Uterus (tissue), 3 donors: ENCODE measurements at regions not wholly inside any gene's neighbourhood (a gene's known extent, or its start where the extent isn't known, plus 50 kb on each side); places are given as distances from the start of the nearest gene placed in this dataset.

Experiments used
- DNase-seq, 2 donors: peaks; one replicate each; pipeline ENCODE4 v3.0.0-alpha.2; 2019 to 2020
- H3K27ac ChIP-seq, 2 donors: fragments of 200-600 bp; sonication (generic); 1 replicate in 1 of 2; 2 replicates in 1 of 2; pipeline ENCODE4 v1.5.1; 2016 to 2018
- H3K27me3 ChIP-seq, 2 donors: fragments of 200-600 bp; sonication (generic); one replicate each; pipeline ENCODE4 v1.5.1; 2018 to 2019; ENCODE audit warnings: control low read depth in 1 of 2
- H3K36me3 ChIP-seq, 2 donors: fragments of 200-600 bp; sonication (generic); one replicate each; pipeline ENCODE4 v1.5.1; 2019; ENCODE audit warnings: control low read depth in 1 of 2
- H3K4me1 ChIP-seq, 2 donors: fragments of 200-600 bp; sonication (generic); one replicate each; pipeline ENCODE4 v1.5.1; 2018 to 2019; ENCODE audit warnings: control low read depth in 1 of 2
- H3K4me3 ChIP-seq, 2 donors: fragments of 200-600 bp; sonication (generic); 1 replicate in 1 of 2; 2 replicates in 1 of 2; pipeline ENCODE4 v1.5.1; 2018 to 2019; ENCODE audit warnings: mild to moderate bottlenecking in 1 of 2
- H3K9me3 ChIP-seq, 2 donors: fragments of 200-600 bp; sonication (generic); one replicate each; pipeline ENCODE4 v1.5.1; 2019; ENCODE audit warnings: control low read depth in 1 of 2
- POLR2A ChIP-seq, 2 donors: fragments of 450-650 bp; IDR thresholded peaks; one replicate each; pipeline ENCODE4 v1.6.1; 2016; ENCODE audit warnings: antibody characterized with exemption in 2 of 2, mild to moderate bottlenecking in 1 of 2, moderate library complexity in 1 of 2
- intact Hi-C: fragments of 100-400 bp; cut with DNase I; formaldehyde crosslinking; loops from one replicate; pipeline ENCODE4 v1.15.1; 2023; ENCODE audit warnings: low total_unique reads
- TF ChIP-seq, protein P1 (sequence below), 4 experiments: fragments of 200-600 bp in 2 of 4; fragments of 450-650 bp in 2 of 4; sonication (generic) in 2 of 4; IDR thresholded peaks; one replicate each; pipeline ENCODE4 v1.5.1; 2016 to 2019; ENCODE audit warnings: antibody characterized with exemption in 4 of 4, mild to moderate bottlenecking in 2 of 4, moderate library complexity in 1 of 4
- donor health status: DM: yes; HTN: yes; CAD: no.

GRCh38 chr2:5391362-5391761 is 300.8 kb upstream of the SOX11 start:
- Histone ChIP-seq H3K27me3 (no peaks in the 10 kb centered on the region), H3K27ac (no peak overlapping the region), H3K4me3 (no peak overlapping the region), H3K36me3 (no peaks in the 10 kb centered on the region), H3K4me1 (no peaks in the 10 kb centered on the region), H3K9me3 (no peaks in the 10 kb centered on the region)
- DNase-seq: no peak
- intact Hi-C loops: no loop called here
- no peak for TF ChIP-seq POLR2A (IDR thresholded peaks at IDR 0.05)
- TF ChIP-seq, protein P1, sequence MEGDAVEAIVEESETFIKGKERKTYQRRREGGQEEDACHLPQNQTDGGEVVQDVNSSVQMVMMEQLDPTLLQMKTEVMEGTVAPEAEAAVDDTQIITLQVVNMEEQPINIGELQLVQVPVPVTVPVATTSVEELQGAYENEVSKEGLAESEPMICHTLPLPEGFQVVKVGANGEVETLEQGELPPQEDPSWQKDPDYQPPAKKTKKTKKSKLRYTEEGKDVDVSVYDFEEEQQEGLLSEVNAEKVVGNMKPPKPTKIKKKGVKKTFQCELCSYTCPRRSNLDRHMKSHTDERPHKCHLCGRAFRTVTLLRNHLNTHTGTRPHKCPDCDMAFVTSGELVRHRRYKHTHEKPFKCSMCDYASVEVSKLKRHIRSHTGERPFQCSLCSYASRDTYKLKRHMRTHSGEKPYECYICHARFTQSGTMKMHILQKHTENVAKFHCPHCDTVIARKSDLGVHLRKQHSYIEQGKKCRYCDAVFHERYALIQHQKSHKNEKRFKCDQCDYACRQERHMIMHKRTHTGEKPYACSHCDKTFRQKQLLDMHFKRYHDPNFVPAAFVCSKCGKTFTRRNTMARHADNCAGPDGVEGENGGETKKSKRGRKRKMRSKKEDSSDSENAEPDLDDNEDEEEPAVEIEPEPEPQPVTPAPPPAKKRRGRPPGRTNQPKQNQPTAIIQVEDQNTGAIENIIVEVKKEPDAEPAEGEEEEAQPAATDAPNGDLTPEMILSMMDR (IDR thresholded peaks at IDR 0.05): no peak

DNA sequence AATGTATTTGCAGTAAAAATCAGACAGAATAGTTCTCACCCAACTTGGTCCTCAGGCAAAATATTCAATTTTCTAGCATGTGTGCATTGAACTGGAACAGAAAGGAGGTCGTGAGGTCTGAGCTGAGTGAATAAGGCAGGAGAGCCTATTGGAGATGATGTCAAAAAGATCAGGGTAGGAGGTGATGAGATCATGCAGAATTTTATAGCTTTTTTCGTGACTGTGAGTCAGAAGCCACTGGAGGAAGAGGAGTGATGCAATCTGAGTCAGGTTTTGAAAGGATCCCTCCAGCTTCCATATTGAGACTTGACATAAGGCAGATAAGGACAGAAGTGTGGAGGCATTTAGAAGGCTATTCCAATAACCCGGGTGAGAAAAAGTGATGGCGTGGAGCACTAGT is 299.5 kb upstream of the SOX11 start:
- no peak overlapping the region for H3K27ac ChIP-seq
- no peak for DNase-seq
- intact Hi-C loops: no loop called here
- no peak overlapping the region for H3K4me3 ChIP-seq
- no peaks in the 10 kb centered on the region for H3K27me3 ChIP-seq
- no peak for TF ChIP-seq POLR2A (IDR thresholded peaks at IDR 0.05)
- TF ChIP-seq, protein P1 (IDR thresholded peaks at IDR 0.05): no peak
- no peaks in the 10 kb centered on the region for H3K4me1 ChIP-seq
- no peaks in the 10 kb centered on the region for H3K36me3 ChIP-seq
- H3K9me3 ChIP-seq: no peaks in the 10 kb centered on the region

- no peaks in the 10 kb centered on the region for H3K36me3 ChIP-seq
- H3K9me3 ChIP-seq: no peaks in the 10 kb centered on the region
- TF ChIP-seq, protein P1 (IDR thresholded peaks at IDR 0.05): no peak
- TF ChIP-seq POLR2A (IDR thresholded peaks at IDR 0.05): no peak
- H3K4me3 ChIP-seq: no peak overlapping the region
- DNase-seq: no peak
- H3K27me3 ChIP-seq: no peaks in the 10 kb centered on the region
- intact Hi-C loops: no loop called here
- no peak overlapping the region for H3K27ac ChIP-seq
- no peaks in the 10 kb centered on the region for H3K4me1 ChIP-seq
These were observed 298.7 kb upstream of the SOX11 start for GRCh38 chr2:5393474-5393873.

GRCh38 chr2:5394223-5394622 is 298.0 kb upstream of the SOX11 start:
- Histone ChIP-seq H3K9me3 (no peaks in the 10 kb centered on the region), H3K36me3 (no peaks in the 10 kb centered on the region), H3K27me3 (no peaks in the 10 kb centered on the region), H3K27ac (no peak overlapping the region), H3K4me1 (no peaks in the 10 kb centered on the region), H3K4me3 (no peak overlapping the region)
- TF ChIP-seq, protein P1 (IDR thresholded peaks at IDR 0.05): no peak
- DNase-seq: no peak
- intact Hi-C loops: no loop called here

DNA sequence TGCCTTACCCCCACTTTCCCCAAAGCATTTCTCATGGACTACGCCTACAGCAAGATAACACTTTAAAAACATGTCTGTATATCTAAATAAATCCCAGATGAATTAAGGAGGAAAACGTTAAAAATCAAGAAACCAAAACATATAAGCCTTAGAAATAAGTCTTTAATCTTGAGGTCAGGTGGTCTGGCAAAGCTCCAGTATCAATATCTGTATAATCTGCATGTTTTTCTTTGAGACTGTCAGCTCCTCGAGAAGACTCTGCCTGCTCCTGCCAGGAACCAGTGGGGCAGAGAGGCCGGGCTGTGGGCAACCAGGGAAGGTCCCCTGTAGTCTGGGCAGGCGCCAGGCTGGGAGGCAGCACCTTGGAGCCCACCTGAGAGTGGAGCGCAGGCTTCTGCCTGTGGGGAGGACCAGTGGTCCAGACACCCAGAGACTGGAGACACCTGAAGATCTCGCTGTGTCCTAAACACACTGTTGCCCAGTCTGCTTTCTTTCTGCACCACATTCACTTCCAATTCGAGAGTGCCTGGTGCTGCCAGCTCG is 291.0 kb upstream of the SOX11 start:
- Histone ChIP-seq H3K36me3 (no peaks in the 10 kb centered on the region), H3K4me1 (no peaks in the 10 kb centered on the region), H3K4me3 (no peak overlapping the region), H3K9me3 (no peaks in the 10 kb centered on the region), H3K27me3 (no peaks in the 10 kb centered on the region), H3K27ac (no peak overlapping the region)
- TF ChIP-seq POLR2A (IDR thresholded peaks at IDR 0.05): no peak
- TF ChIP-seq, protein P1 (IDR thresholded peaks at IDR 0.05): no peak
- DNase-seq: no peak
- intact Hi-C loops: no loop called here
